ENCODE measurements at regions not wholly inside any gene's neighbourhood (a gene's known extent, or its start where the extent isn't known, plus 50 kb on each side); places are given as distances from the start of the nearest gene placed in this dataset.
A peak's percentile ranks its signal among the peaks of the same experiment; 100 is the strongest.

DNA sequence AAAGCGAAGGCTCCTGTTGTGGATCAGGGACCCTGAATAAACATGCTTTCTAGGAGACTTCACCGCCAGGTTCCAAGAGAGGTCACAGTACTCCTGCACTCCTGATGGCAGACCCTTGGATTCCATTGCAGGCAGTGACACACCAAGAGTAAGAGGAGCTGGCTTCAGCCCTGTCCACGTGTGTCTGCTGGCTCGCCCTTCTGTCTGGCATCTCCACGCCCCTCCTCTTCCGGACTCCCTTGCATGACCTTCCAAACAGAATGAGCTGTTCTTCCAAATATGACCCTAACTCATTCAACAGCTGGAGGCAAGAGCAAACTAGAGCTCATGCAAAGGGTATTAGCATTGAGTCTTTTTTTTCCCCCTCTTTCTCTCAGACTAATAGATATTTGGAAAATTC, 233.0 kb upstream of the PLEKHG7 start:
- Histone ChIP-seq H4K20me1 (ENCODE audit: insufficient read depth, low read length) (no peaks in the 10 kb centered on the region), H3K36me3 (replicated peaks; ENCODE audit: insufficient read depth, low read length) (no peaks in the 10 kb centered on the region), H3K4me1 (ENCODE audit: low read length) (peaks cover 69% of the 10 kb centered on the region), H3K4me3 (ENCODE audit: low read length) (no peak overlapping the region), H3K27me3 (replicated peaks; ENCODE audit: insufficient read depth, low read length) (no peaks in the 10 kb centered on the region), H3K9ac (ENCODE audit: low read length) (no peak overlapping the region), H3K9me3 (replicated peaks; ENCODE audit: insufficient read depth, low read length) (no peaks in the 10 kb centered on the region), H3K4me2 (ENCODE audit: low read depth, low read length) (no peak overlapping the region), H3K79me2 (ENCODE audit: low read length) (no peaks in the 10 kb centered on the region), H3K9me2 (replicated peaks; ENCODE audit: insufficient read depth, low read length) (no peaks in the 10 kb centered on the region), H2AFZ (ENCODE audit: low read length) (no peak overlapping the region), H3K27ac (ENCODE audit: low read length) (no peak overlapping the region), H3F3A (ENCODE audit: insufficient read depth, low read length) (peaks cover 36% of the 10 kb centered on the region)
- no peak for DNase-seq
- TF ChIP-seq, protein P1, sequence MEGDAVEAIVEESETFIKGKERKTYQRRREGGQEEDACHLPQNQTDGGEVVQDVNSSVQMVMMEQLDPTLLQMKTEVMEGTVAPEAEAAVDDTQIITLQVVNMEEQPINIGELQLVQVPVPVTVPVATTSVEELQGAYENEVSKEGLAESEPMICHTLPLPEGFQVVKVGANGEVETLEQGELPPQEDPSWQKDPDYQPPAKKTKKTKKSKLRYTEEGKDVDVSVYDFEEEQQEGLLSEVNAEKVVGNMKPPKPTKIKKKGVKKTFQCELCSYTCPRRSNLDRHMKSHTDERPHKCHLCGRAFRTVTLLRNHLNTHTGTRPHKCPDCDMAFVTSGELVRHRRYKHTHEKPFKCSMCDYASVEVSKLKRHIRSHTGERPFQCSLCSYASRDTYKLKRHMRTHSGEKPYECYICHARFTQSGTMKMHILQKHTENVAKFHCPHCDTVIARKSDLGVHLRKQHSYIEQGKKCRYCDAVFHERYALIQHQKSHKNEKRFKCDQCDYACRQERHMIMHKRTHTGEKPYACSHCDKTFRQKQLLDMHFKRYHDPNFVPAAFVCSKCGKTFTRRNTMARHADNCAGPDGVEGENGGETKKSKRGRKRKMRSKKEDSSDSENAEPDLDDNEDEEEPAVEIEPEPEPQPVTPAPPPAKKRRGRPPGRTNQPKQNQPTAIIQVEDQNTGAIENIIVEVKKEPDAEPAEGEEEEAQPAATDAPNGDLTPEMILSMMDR (IDR thresholded peaks at IDR 0.05; ENCODE audit: low read length), result no peak
- TF ChIP-seq EZH2 (optimal IDR thresholded peaks at IDR 0.05; ENCODE audit: low read depth, low read length) (no peak), EZH2phosphoT487 (IDR thresholded peaks at IDR 0.05; ENCODE audit: low read length) (no peak)

DNA sequence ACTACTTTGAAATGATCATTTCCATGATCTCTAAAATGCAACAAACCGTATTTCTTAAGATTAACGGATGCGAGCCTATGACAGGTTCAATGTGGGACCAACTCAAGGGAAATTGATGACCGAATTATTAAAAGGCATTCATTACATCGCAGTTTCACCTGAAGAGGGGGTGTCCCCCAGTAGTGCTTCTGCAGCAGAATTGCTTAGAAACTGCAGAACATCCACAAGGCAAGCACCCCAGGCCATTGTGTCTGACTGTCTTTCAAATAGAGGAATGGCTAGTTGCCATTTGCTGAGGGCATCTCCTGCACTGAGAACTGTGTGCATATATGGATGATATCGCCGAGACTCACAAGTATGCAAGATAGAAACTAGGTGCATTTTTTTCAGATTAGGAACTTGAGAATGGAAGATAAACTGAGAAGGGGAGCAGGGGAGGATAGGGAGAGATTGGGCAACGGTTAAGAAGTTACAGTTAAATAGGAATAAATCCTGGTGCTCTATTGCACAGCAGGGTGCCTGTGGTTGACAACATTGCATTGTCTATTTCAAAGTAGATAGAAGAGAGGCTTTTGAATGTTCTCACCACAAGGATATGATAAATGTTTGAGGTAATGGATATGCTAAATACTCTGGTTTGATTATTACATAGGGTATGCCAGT, 234.3 kb upstream of the PLEKHG7 start:
- H3K27ac ChIP-seq (ENCODE audit: low read length), result peak overlapping the region; percentile 97
- H3K4me2 ChIP-seq (ENCODE audit: low read depth, low read length), result peak overlapping the region; percentile 93

DNA sequence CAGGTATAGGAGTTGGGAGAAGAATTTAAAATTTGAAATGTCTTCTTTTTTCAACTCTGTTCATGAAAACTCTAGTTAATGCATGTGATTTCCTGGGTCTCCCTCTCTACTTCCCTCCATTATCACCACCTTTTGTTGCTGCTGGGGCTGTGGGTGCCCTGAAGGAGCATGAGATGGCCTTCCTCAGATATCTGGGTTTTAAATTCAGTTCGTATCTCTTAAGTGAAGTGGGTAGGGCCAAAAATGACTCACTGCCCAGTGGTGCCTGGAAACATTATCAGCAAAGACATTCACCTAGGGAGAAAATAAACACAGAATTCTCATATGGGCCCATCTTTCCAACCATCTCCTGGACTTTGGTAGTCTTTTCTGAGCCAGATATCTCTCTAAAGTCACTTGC, 234.9 kb upstream of the PLEKHG7 start:
- Histone ChIP-seq H3K4me2 (ENCODE audit: low read depth, low read length) (peak overlapping the region; percentile 93), H3F3A (ENCODE audit: insufficient read depth, low read length) (peaks cover 46% of the 10 kb centered on the region), H2AFZ (ENCODE audit: low read length) (peak overlapping the region; percentile 11; the same call in 1 of the 2 replicates), H4K20me1 (ENCODE audit: insufficient read depth, low read length) (no peaks in the 10 kb centered on the region), H3K36me3 (replicated peaks; ENCODE audit: insufficient read depth, low read length) (no peaks in the 10 kb centered on the region), H3K27ac (ENCODE audit: low read length) (peak overlapping the region; percentile 97), H3K9me3 (replicated peaks; ENCODE audit: insufficient read depth, low read length) (no peaks in the 10 kb centered on the region), H3K9ac (ENCODE audit: low read length) (peak overlapping the region; percentile 62), H3K27me3 (replicated peaks; ENCODE audit: insufficient read depth, low read length) (no peaks in the 10 kb centered on the region), H3K9me2 (replicated peaks; ENCODE audit: insufficient read depth, low read length) (no peaks in the 10 kb centered on the region), H3K4me1 (ENCODE audit: low read length) (peaks cover 88% of the 10 kb centered on the region), H3K79me2 (ENCODE audit: low read length) (no peaks in the 10 kb centered on the region), H3K4me3 (ENCODE audit: low read length) (peak overlapping the region; percentile 54)
- no peak for DNase-seq
- no peak for TF ChIP-seq EZH2 (optimal IDR thresholded peaks at IDR 0.05; ENCODE audit: low read depth, low read length)
- TF ChIP-seq EZH2phosphoT487 (IDR thresholded peaks at IDR 0.05; ENCODE audit: low read length), result no peak
- TF ChIP-seq, protein P1 (IDR thresholded peaks at IDR 0.05; ENCODE audit: low read length), result no peak

More for the DNA sequence above, 234.3 kb upstream of the PLEKHG7 start:
- no peaks in the 10 kb centered on the region for H3K9me2 ChIP-seq (replicated peaks; ENCODE audit: insufficient read depth, low read length)
- H3K9ac ChIP-seq (ENCODE audit: low read length), result peak overlapping the region; percentile 62; the same call in 1 of the 2 replicates
- H2AFZ ChIP-seq (ENCODE audit: low read length), result peak overlapping the region; percentile 11; the same call in 1 of the 2 replicates
- TF ChIP-seq EZH2phosphoT487 (IDR thresholded peaks at IDR 0.05; ENCODE audit: low read length) (no peak), EZH2 (optimal IDR thresholded peaks at IDR 0.05; ENCODE audit: low read depth, low read length) (no peak)
- TF ChIP-seq, protein P1 (IDR thresholded peaks at IDR 0.05; ENCODE audit: low read length), result no peak
- peaks cover 40% of the 10 kb centered on the region for H3F3A ChIP-seq (ENCODE audit: insufficient read depth, low read length)
- no peaks in the 10 kb centered on the region for H3K27me3 ChIP-seq (replicated peaks; ENCODE audit: insufficient read depth, low read length)
- H3K36me3 ChIP-seq (replicated peaks; ENCODE audit: insufficient read depth, low read length), result no peaks in the 10 kb centered on the region
- no peaks in the 10 kb centered on the region for H4K20me1 ChIP-seq (ENCODE audit: insufficient read depth, low read length)
- no peaks in the 10 kb centered on the region for H3K9me3 ChIP-seq (replicated peaks; ENCODE audit: insufficient read depth, low read length)
- H3K4me3 ChIP-seq (ENCODE audit: low read length), result peak overlapping the region; percentile 54
- no peak for DNase-seq
- peaks cover 82% of the 10 kb centered on the region for H3K4me1 ChIP-seq (ENCODE audit: low read length)
- H3K79me2 ChIP-seq (ENCODE audit: low read length), result no peaks in the 10 kb centered on the region
